Activated gamma-delta T cell (primary cell): ENCODE measurements at regions not wholly inside any gene's neighbourhood (a gene's known extent, or its start where the extent isn't known, plus 50 kb on each side); places are given as distances from the start of the nearest gene placed in this dataset.
"Not testable (repeated sequence)": the region's sequence is repeated elsewhere in the genome, so short reads cannot be mapped to it uniquely, and the experiment has no call there.

Experiments used
- DNase-seq: peaks from one replicate; lab custom pipeline; 2025; lab: John Stamatoyannopoulos, UW

DNA sequence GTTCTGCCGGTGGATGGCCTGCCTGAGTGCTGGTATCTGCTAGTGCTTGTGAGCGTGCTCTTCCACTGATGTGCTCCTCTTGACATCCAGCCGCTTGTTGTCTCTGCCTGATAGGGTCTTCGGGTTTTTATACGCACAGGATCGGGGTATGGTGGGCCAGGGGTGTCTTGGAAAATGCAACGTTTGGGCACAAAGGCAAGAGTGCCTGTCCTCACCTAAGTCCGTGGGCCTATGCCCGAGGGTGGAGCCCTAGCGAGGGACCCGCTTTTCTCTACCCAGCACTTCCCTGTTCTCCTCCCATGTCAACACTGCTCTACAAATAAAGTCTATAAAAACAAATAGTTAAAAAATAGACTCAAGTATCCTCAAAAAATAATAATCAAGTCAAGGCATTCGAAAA is 1007.8 kb downstream of the PLA2G4A start:
- DNase-seq, result no peak

DNA sequence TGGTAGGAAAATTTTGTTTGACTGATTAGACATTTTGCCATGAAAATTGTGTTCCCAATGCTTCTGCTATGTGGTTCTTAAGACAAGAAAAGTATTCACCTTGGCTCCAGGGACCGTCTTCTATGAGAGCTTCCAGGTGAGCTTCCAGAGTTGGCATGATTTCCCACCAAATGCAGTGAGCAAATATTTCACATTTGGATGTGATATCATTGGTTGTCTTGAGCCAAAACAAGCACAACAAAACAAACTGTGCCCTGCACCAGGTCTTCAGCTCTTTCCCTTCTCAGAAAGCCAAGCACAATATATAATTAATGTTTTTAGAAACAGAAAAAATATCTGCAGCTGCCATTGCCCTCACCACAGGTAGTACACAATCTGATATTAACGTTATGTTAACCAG is 1009.0 kb downstream of the PLA2G4A start:
- DNase-seq, result no peak

DNA sequence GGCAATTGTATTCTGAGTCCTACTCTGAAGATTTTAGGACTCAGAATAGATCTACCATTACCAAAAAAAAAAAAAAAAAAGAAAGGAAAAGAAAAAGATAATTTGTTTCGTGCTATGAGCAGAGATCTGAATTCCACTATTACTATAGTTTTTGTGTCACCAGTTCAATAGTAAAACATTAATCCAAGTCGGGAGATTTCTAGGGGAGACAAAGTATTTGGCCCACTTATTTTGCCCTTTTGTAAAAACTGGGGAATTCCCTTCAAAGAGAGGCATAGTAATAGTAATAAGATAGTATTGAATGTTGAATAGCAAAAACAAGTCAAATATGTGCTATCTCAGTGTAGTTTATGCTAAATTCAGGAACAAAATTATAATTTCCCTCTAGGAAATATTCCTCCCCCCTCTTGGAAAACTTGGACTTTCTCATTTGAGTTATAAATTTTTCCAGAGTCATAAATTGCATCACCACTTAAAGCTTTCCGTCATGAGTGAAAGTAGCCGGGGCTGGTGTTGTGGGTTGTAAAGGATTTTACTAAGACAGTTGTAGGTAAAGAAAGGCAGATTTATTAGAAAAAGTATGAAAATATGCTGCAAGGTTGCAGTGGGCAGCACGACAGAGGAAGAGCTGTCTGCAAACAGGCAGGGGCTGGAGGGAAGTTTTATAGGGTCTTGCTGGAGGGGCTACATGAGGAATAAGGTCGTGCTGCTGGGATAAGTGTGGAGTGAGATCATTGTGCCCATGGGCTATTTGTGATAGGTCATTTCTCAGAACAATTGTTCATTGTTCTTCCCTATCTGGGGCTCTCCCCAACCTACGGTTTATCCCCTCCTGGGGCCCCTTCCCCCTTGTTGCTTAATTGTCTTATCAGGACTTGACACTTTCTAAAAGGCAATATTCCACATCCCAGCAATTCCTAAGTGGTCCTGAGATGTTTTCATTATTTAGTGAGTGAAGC is 1009.9 kb downstream of the PLA2G4A start:
- DNase-seq, result no peak

DNA sequence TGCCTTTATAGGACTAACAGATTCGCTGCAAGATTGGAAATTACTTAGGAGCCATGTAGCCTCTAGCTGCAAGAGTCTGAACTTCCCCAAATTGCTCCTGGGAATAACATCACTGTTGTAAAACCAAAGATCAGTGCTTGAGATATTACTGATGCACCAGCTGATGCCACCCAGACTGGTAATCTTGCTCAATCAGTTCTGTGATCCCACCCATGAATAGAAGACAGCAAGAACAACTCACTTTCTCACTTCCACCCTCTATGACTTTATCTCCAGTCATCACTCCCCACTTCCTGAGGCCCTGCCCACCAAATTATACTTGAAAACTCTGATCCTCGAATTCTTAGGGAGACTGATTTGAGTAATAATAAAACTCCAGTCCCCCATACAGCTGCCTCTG is 1011.1 kb downstream of the PLA2G4A start:
- no peak for DNase-seq

DNA sequence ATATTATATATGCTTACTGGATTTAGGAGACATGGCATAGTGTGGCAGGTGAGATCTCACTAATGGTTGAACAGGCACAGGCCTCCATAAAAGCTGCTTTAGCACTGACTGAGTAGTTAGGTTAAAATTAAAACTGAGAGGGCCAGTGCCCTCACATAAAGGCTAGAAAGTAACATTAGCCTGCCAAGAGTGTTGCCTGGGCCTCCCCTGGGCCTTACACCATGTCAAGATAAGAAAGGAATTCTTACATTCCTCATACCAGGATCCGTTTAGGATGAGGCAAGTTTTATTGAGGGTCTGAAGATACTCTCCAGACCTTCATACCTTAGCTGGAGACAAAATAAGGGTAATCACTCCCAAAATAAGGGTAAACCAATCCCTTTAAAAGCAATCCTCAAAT is 1011.8 kb downstream of the PLA2G4A start:
- DNase-seq, result no peak

DNA sequence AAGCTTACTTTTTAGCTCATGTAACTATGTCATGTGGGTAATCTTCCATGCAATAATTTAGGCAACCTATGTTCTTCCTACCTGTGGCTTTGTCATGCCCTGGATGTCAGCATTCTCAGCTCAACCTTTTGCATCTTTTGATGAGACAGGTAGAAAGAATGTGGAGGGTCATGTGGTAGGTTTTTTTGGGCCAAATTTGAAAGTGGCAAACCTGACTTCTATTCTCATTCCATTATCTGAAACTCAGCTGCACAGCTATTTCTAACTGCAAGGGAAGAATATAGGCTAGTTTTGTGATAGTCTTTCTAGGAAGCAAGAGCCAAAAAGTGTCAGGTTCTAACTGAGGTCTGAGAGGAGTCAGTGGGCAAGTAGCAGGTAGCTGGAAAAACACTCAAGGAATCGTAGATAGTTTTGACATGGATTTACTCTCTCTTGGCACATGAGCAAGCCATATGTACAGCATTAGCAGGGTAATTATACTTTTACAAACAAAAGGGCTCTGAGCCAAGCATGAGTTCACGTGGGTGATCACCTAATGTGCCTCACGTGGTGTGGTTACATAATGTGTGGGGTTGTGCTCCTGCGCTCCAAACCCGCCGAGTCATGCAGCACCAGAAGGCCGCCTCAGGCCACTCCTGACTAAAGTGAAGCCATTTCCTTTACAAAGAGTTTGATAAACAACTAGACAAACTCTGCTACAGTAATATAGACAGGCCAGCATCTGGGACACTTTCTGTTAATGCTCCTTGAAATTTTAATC is 1013.8 kb downstream of the PLA2G4A start:
- no peak for DNase-seq

DNA sequence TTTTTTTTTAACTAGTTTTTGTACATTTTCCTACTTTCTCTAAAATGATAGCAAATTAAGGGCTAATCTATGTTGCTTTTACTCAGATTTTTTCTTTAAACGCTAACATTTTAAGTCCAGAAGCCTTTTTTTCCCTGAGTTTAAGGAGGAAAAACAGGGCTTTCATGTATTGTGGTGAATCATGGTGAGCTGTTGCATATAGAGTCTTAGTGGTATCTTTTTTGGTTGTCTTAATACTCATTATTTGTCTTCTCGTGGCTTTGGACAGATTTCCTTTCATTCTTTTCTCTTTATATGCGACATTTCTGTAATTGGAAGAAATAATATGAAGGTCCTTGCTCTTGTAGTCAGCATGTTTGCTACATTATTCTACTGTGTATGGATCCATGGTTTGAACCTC is 1015.6 kb downstream of the PLA2G4A start:
- DNase-seq, result no peak

DNA sequence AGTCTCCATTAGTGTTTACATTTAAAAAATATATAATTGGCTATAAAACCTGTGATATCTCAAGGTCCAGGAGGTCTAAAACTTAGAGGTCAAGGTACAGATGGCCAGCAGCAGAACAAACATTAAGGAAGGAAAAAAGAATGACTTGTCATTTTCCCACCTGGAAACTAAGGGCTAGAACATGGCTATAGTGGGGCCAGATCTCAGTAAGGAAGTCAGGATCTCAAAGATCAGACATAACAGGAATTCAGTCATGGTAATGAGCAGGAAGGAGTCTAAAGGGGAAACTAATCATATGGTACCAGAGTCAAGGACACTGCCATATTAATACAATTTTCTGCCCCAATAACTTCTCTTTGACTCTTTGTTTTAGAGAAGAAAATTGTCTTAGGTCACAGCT is 1018.8 kb downstream of the PLA2G4A start:
- DNase-seq, result no peak

DNA sequence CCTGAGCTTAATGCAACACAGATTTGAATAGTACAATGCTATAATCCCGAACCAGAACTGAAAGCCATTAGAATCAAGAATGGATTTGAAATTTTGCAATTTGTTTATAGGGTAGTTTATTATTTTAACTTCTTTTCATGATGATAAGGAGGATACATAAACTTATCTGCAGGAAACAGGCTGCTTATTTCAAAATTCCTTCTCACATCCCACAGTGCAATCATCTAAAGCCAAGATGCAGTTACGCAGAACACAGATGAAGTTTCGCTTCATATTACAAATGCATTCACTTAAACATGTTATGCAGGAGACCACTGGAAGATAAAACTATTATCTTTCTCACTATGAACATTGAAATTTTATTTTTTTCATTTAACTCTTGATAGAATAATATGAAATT is 1019.6 kb downstream of the PLA2G4A start:
- no peak for DNase-seq

DNA sequence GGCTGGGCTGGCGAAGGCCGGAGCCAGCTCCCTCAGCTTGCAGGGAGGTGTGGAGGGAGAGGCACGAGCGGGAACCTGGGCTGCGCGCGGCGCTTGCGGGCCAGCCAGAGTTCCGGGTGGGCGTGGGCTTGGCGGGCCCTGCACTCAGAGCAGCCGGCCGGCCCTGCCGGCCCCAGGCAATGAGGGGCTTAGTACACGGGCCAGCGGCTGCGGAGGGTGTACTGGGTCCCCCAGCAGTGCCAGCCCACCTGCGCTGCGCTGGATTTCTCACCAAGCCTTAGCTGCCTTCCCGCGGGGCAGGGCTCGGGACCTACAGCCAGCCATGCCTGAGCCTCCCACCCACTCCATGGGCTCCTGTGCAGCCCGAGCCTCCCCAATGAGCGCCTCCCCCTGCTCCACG is 1021.4 kb downstream of the PLA2G4A start:
- DNase-seq, result not testable (repeated sequence)

DNA sequence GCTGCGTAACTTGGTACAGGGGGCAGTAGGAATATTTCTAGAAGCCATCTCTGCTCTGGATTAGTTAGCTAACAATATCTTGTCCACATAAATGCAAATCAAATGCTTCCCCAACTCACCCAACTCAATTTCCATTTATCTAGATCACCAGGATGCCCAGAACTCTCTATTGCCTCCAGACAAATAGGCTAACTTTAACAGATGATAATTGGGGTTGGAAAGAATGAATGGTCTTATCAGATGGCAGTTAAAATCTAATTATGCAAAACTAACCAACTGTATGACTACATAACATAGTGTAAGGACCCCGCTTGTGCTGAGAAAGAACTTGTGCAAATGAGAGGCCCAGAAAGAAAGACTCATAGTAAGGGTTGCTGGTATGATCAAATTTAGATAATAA is 1024.8 kb downstream of the PLA2G4A start:
- DNase-seq, result no peak

DNA sequence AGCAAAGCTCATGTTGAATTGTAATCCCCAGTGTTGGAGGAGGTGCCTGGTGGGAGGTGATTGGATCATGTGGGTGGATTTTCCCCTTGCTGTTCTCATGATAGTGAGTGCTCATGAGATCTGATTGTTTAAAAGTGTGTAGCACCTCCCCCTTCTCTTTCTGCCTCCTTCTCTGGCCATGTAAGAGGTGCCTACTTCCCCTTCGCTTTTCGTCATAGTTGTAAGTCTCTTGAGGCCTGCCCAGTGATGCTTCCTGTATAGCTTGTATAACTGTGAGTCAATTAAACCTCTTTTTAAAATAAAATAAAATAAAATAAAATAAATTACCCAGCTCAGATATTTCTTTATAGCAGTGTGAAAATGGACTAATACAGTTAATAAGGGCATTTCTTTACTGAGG is 1025.7 kb downstream of the PLA2G4A start:
- no peak for DNase-seq

DNA sequence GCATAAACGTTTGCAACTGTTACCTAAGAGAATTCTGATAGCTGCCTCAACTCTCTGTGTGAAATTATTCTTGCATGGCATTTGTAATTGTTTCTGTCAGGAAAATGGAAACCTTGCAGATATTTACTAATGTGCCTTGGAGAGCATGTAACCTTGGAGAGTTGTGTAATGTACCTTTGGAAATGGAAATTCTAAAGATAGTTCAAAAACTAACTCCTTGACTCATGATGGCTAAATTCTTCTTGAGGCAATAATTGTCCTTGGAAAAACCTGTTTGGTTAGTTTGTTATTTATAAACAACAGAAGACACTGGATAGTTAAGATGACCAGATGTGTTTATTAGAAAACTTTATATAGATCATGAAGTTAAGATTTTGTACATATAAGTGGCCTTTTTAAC is 1033.8 kb downstream of the PLA2G4A start:
- DNase-seq, result no peak

DNA sequence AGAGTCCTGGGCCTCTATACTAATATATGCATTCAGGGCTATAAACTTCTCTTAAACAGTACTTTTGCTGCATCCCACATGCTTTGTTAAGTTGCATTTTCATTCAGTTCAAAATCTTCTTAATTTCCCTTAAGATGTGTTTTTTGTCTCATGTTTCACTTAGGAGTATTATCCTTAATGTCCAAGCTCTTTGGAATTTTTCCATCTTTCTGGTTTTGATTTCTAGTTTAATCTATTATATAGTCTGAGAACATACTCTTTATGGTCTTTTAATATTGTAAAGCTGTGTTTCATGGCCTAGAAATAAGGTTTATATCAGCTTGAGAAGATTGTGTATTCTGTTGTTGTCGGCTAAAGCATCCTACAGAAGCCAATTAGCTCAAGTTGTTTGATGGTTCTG is 1041.8 kb downstream of the PLA2G4A start:
- DNase-seq, result no peak

DNA sequence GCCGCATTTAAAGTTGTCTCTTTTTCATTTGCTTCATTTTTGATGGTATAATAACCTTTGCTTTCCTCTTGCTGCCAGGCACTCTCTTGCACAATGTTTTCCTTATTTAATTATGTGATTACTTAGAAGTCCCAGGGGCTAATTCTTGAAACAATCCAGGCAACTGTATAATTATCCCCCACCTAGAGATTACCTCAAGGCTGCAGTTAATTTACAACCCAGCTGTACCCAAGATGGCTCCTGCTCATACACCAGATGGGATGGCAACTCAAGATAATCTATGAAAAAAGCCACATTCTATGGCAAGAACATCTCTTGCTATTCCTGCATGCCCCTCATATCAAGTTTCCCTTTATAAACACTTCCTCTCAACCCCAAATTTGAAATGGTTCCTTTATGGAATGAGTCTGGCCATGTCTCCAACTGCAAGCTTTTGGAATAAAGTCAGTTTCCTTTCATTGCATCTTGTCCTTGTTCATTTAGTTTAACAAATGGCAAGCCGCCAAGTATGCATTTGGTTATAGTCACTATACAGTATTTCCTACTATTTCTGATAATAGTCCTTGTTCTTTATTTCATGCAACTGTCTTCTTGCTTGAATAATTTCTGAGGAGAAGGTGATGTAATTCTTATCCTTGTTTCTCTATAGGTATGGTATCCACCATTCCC is 1042.6 kb downstream of the PLA2G4A start:
- no peak for DNase-seq

DNA sequence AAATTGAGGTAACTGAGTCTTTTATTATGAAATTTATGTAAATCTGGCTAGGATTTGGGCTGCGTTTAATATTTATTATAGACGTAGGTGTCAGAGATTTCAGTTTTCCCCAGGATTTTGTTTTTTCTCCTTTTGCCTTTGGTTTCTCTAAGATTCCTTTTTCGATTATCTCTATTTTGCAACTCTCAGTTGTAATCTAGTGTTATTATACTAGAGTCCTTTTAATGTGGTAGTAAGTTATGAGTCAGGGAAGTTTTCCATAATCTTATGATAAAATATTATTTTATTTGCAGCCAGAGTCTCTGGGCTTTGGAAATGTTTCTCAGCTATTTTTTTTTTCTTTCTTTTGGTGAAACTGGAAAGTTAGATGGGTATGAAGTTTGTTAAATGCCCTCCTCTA is 1043.8 kb downstream of the PLA2G4A start:
- DNase-seq, result no peak

DNA sequence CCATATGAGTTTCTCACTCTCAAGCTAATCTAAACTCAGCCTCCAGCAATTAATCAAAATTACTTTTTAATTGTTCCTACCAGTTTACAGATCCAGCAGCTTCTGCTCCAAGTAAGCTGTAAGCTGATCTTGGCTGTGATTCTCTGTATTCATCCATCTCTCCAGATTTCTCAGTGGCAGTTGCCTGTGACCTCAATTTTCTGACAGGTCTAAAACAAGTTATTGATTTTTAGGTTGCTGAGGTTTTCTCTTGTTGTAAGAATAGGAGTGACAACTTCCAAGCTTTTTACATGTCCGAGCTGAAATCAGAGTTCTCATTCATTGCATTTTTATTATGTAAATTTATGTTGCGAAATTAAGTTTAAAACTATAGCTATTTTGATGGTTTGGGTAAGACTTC is 1044.4 kb downstream of the PLA2G4A start:
- no peak for DNase-seq

DNA sequence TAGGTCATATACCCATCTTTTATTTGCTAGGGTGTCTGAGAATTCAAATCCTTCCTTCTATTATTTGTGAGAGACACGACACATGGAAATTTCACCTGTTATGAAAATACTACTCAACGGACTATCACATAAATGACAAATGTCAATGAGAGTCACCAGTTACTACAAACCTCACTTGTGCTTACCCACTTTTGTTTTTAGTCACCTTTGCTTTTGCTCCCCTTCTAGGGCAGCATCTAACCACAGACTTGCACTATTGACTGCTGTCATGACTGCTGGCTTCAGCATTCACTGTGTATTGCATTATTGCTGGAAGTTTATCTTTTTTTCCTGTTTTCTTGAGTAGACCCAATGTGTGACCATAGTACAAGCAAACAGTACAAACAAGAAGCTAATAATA is 1048.0 kb downstream of the PLA2G4A start:
- no peak for DNase-seq

DNA sequence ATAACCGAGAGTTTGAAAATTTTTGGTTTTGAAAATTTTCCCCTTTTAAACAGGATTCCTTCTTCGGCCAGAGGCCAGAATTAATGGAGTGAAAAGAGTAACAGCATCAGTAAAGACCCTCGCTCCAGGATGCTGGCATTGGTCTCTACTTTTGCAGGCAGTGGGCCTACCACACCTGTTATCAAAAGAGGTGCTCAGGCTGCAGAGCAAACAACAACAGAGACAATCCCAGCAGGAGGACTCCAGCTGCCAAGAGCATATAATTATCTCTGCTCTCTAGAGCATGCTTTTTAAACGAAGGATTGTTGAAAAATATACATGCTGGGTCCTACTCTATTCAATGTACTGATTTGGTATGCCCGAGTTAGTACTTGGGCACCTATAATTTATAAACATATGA is 1048.5 kb downstream of the PLA2G4A start:
- DNase-seq, result no peak

DNA sequence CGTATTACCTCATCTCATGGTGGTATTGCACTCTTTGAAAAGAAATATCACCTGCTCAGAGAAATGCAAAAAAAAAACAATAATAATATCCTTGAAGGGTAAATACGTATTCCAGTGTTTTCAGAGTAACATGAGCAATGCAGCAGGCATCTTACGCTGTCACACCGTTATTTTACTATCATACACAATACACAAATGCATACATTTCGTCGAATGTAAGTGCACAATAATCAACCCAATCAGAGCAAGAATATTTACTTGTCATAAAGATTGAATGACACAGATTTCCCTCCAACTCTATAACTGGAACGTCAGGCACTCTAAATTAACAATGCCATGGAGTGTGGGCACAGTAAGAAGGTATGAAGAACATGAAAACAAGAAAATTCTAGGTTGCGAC is 1050.1 kb downstream of the PLA2G4A start:
- no peak for DNase-seq

DNA sequence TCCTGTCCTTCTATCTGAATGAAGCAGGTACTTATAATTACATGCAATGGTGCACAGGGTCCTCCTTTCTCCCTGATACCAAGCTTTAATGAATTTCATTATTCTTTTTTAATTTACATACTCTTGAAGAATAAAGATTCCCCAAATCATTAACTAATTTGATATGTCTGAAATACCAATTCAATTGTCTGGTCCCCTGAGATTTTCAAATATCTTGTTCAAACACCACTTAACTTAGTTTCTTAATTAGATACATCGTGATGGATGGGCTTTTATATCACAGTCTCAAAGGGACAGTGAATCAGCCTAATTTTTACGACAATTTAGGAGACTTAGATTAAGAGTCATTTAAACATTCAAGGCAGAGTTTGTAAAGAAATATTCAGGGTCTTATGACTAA is 1054.6 kb downstream of the PLA2G4A start:
- no peak for DNase-seq

DNA sequence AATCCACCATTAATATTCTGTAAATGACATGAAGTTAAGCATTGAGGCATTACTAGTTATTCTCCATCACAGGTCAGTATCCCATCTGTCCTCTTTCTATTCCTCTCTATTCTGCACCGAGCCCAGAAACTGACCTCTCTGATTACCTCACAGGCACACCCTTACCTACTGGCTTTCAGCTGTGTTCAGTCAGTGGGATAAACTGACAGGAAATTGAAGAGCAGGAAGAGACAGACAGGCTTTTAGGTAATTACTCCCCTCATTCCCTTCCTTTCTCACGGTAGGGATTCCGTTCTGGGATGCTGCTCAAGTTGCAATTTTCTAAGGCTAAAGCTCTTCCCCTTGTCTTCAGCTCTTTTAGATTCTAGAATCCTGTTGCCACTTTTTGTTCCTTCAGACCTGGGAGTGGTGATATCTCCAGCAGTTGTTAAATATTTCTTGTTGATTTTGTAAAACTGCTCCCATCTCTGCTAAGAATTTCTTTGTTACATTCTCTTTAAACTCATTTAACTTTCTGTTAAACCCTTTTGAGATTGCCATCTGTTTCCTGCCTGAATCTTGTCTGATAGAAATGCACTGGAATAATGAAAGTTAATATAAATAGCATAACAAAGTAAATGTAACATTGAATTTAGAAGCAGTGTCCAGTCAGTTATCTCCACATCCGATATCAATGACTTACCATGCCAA is 1063.4 kb downstream of the PLA2G4A start:
- DNase-seq, result no peak
